Activated CD8-positive, alpha-beta T cell treated with anti-CD3 and anti-CD28 coated beads for 36 hours (primary cell): ENCODE measurements at regions not wholly inside any gene's neighbourhood (a gene's known extent, or its start where the extent isn't known, plus 50 kb on each side); places are given as distances from the start of the nearest gene placed in this dataset.

Source experiments
- ATAC-seq: fragments of 200-7000 bp; cut with Tn5 transposase; one replicate; pipeline ENCODE4 v1.10.0; 2021; ENCODE audit warnings: mild to moderate bottlenecking, moderate library complexity
- CTCF ChIA-PET: fragments of 350-600 bp; sonication (Branson Sonifier 250); formaldehyde crosslinking; loops from one replicate; lab custom pipeline; 2021; ENCODE audit warnings: antibody characterized with exemption; lab: Charles Lee
- POLR2A ChIA-PET: fragments of 350-600 bp; sonication (Branson Sonifier 250); formaldehyde crosslinking; loops from one replicate; lab custom pipeline; 2021; ENCODE audit warnings: antibody characterized with exemption; lab: Charles Lee
- DNase-seq: peaks from one replicate; pipeline ENCODE4 v3.0.0-alpha.2; 2020
- H3K27ac Mint-ChIP-seq: one replicate; pipeline ENCODE4 v1.8.0; 2021; ENCODE audit warnings: mild to moderate bottlenecking, mixed read lengths
- H3K27me3 Mint-ChIP-seq: one replicate; pipeline ENCODE4 v1.8.0; 2021; ENCODE audit warnings: mixed read lengths
- H3K36me3 Mint-ChIP-seq: one replicate; pipeline ENCODE4 v1.8.0; 2021; ENCODE audit warnings: low read depth, mixed read lengths
- H3K4me1 Mint-ChIP-seq: one replicate; pipeline ENCODE4 v1.8.0; 2021; ENCODE audit warnings: low read depth, mixed read lengths
- H3K4me3 Mint-ChIP-seq: one replicate; pipeline ENCODE4 v1.8.0; 2021; ENCODE audit warnings: mild to moderate bottlenecking, moderate library complexity, mixed read lengths
- H3K9me3 Mint-ChIP-seq: one replicate; pipeline ENCODE4 v1.8.0; 2021; ENCODE audit warnings: mixed read lengths
- intact Hi-C: fragments of 100-400 bp; cut with micrococcal nuclease; formaldehyde crosslinking; loops from one replicate; pipeline ENCODE4 v1.10.0; 2022
- TF ChIP-seq, protein P1 (sequence below): fragments of 200-600 bp; IDR thresholded peaks from one replicate; pipeline ENCODE4 v1.8.0; 2022; ENCODE audit warnings: antibody characterized with exemption, mild to moderate bottlenecking

DNA sequence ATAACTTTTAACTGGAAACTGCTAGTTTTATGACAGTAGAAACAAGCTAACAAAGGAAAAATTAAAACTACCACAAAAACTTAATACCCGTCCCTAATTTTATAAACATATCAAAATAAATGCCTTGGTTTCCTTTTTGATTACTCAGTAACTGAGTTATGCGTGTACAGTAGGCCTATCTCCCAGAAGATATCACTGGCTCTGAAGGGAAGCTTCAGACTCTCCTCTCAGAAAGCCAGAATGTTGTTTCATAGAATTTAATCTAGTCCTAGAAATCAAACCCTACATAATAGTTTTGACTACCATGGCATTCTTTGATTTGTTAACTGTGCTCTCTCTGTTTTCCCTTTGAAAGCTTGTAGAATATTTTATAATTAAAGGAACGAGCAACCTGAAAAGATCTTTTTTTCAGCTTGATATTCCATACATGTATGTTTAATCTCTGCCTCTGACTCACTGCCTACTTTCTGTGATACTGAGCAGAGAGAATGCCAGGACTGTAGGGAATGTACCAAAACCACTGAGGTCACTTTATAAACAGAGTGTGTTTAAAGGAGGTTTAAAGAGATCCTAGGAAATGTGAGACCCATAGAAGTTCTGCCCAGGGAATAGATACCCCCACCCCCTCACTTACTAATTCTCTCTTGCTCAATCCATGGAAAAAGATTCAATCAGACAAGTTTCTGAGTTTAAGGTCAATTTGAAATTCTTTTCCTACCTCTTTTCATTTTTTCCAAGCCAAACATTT lies 311.5 kb downstream of the HDGFL1 start:
- no peaks in the 10 kb centered on the region for H3K4me1 Mint-ChIP-seq
- ATAC-seq = no peak
- intact Hi-C loops = no loop called here
- DNase-seq = no peak
- H3K4me3 Mint-ChIP-seq = no peak overlapping the region
- no peak overlapping the region for H3K27ac Mint-ChIP-seq
- TF ChIP-seq, protein P1, sequence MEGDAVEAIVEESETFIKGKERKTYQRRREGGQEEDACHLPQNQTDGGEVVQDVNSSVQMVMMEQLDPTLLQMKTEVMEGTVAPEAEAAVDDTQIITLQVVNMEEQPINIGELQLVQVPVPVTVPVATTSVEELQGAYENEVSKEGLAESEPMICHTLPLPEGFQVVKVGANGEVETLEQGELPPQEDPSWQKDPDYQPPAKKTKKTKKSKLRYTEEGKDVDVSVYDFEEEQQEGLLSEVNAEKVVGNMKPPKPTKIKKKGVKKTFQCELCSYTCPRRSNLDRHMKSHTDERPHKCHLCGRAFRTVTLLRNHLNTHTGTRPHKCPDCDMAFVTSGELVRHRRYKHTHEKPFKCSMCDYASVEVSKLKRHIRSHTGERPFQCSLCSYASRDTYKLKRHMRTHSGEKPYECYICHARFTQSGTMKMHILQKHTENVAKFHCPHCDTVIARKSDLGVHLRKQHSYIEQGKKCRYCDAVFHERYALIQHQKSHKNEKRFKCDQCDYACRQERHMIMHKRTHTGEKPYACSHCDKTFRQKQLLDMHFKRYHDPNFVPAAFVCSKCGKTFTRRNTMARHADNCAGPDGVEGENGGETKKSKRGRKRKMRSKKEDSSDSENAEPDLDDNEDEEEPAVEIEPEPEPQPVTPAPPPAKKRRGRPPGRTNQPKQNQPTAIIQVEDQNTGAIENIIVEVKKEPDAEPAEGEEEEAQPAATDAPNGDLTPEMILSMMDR = no peak
- H3K36me3 Mint-ChIP-seq = no peaks in the 10 kb centered on the region
- POLR2A ChIA-PET = no interaction called here
- H3K27me3 Mint-ChIP-seq = peaks cover 4% of the 10 kb centered on the region
- no peaks in the 10 kb centered on the region for H3K9me3 Mint-ChIP-seq
- CTCF ChIA-PET = no interaction called here

DNA sequence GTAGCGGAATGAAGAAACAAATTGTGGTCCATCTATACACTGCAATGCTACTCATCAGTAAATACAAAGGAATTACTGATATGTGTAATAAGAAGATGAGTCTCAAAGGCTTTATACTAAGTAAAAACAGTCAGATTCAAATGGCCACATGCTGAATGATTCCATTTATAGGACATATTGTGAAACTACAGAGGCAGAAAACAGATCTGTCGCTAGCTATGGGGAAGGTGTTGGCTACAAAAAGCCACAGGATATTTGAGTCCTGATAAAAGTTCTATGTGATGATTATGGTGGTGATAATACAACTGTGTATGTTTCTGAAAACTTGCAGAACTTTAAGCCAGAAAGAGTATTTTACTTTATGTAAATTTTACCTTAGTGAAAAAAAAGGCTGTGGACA lies 313.2 kb downstream of the HDGFL1 start:
- DNase-seq (no peak), ATAC-seq (no peak)
- Mint-ChIP-seq H3K4me1 (no peaks in the 10 kb centered on the region), H3K36me3 (no peaks in the 10 kb centered on the region), H3K27ac (no peak overlapping the region), H3K27me3 (peaks cover 4% of the 10 kb centered on the region), H3K9me3 (no peaks in the 10 kb centered on the region), H3K4me3 (no peak overlapping the region)
- intact Hi-C loops = no loop called here
- POLR2A ChIA-PET = no interaction called here
- CTCF ChIA-PET = no interaction called here
- TF ChIP-seq, protein P1 = no peak

DNA sequence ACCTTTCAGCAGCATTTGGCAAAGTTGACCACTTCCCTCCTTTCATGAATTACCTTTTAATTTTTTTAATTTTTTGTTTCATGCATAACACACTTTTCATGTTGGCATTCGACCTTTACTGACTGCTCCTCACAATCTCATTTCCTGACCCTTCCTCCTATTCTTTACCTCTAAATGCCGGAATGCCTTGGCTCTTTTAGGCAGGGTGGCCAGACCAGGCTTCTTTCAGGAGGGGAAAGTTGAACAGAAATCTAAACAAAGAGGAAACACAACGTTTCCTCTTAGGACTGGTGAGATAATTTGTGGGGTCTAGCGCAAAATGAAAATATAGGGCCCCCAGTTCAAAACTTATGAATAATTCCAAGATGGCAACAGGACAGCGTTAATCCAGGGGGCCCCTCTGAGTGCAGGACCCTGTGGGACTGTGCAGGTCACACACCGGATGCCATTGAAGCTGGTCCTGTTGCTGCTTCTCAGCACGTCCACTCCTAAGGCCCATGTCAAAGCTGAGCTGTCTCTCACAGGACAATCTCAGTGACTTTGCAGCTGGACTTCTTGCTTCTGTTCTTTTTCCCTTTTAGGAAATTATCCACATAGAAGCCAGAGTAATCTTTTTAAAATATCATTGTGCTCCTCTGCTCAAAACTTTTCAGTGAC lies 313.8 kb downstream of the HDGFL1 start:
- TF ChIP-seq, protein P1 = no peak
- Mint-ChIP-seq H3K27me3 (peaks cover 4% of the 10 kb centered on the region), H3K36me3 (no peaks in the 10 kb centered on the region), H3K27ac (no peak overlapping the region), H3K4me1 (no peaks in the 10 kb centered on the region), H3K4me3 (no peak overlapping the region), H3K9me3 (no peaks in the 10 kb centered on the region)
- ChIA-PET POLR2A (no interaction called here), CTCF (no interaction called here)
- ATAC-seq (no peak), DNase-seq (no peak)
- intact Hi-C loops = no loop called here

DNA sequence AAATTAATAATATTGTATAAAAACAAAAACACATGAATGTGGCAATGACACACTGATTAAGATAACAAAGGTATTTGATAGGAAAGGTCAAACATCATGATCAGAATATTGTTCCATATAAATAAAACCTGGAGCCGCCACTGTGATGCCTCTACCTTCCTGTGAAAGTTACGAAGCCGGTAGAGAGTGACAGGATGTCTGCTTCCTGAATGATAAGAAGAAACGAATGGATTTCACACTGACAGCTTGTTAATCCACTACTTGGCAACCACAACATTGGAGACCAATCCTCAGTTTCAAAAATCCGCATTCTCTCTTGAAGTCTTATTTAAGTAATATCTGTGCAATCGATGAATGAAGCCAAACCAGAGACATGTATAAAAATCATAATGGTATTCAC lies 315.1 kb downstream of the HDGFL1 start:
- TF ChIP-seq, protein P1 = no peak
- H3K4me1 Mint-ChIP-seq = no peaks in the 10 kb centered on the region
- CTCF ChIA-PET = no interaction called here

More for the DNA sequence above, 315.1 kb downstream of the HDGFL1 start:
- Mint-ChIP-seq H3K36me3 (no peaks in the 10 kb centered on the region), H3K27ac (no peak overlapping the region), H3K4me3 (no peak overlapping the region), H3K27me3 (peaks cover 4% of the 10 kb centered on the region), H3K9me3 (no peaks in the 10 kb centered on the region)
- intact Hi-C loops = no loop called here
- ATAC-seq (no peak), DNase-seq (no peak)
- POLR2A ChIA-PET = no interaction called here
